Superior temporal gyrus (tissue), 1 donor: ENCODE measurements at regions not wholly inside any gene's neighbourhood (a gene's known extent, or its start where the extent isn't known, plus 50 kb on each side); places are given as distances from the start of the nearest gene placed in this dataset.
"Not testable (repeated sequence)": the region's sequence is repeated elsewhere in the genome, so short reads cannot be mapped to it uniquely, and the experiment has no call there.

Experiments used
- DNase-seq: peaks from one replicate; pipeline ENCODE4 v3.0.0-alpha.2; 2016; ENCODE audit errors: extremely low spot score

DNA sequence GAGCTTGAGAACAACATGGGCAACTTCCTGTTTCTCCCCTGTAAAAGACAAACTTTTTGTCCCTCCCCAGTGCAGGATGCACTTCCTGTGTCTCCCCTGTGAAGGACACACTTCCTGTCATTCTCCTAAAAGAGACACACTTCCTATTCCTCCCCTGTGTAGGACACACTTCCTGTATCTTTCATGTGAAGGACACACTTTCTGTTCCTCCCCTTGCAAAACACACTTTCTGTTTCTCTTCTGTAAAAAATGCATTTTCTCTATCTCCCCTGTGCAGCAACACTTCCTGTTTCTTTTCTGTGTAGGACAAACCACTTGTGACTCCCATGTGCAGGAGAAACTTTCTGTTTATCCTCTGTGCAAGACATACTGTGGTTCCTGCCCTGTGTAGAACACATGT is 488.6 kb upstream of the USP9Y start:
- no peak for DNase-seq

DNA sequence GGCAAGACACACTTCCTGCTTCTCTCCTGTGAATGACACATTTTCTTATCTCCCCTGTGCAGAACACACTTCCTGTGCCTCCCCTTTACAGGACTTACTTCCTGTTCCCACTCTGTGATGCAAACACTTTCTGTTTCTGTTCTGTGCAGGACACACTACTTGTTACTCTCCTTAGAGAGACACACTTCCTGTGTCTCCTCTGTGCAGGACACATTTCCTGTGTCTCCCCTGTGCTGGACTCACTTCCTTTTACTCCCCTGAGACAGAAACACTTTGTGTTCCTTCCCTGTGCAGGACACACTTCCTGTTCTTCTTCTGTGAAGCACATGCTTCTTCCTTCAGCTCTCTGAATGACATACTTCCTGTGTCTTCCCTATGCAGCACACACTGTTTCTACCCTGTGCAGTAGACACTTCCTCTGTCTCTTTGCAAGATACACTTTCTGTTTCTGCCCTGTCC is 485.4 kb upstream of the USP9Y start:
- DNase-seq, result no peak

DNA sequence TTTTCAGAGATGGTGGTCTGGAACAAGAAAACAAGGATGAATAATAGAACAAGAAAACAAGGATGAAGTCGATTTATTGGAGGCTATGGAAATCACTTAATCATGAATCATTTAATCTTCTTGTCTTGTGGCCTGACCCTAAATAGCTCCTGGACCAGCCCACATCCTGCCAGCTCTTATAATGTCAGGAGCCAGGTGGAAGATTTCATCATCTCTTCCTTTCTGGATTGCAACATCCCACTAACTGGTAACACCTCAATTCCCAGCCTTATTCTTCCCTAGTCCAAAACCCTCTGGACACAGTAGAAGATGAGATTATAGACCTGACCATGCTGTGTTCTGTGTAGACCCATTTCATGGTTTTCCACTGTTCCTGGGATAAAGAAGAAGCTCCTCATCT is 470.1 kb upstream of the USP9Y start:
- no peak for DNase-seq

DNA sequence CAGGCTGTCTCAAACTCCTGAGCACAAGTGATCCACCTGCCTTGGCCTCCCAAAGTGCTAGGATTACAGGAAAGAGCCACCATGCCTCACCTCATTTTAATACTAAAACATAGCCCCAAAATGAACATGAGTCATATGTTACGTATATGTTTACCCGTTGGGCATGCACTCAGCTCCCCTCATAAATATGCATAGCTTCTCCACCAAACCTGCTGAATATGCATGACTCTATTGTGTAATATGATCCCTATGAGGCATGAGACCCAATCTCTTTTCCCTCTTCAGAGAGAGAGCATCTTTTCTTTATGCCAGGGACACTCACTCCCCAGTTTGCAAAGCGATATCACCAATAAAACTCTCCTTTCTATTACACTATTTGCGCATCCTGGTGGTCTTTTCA is 464.6 kb upstream of the USP9Y start:
- no peak for DNase-seq

DNA sequence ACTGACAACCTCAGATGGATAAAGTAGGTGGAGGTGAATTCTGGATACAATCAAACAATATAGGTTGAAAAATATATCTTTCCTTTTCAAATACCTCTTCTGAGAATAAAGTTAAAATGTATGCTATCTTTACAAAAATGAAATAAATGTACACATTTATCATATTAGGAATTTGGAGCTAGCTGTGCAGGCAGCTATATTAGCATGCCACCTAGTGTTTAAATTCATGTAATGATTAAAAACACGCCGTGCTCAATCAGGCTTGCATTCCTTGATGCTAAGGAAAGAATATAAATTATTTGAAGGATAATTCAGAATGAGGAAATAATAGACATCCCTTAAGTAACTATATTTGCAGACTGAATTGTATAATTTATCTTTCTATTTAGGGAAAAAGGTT is 460.7 kb upstream of the USP9Y start:
- DNase-seq, result peak; percentile 9

DNA sequence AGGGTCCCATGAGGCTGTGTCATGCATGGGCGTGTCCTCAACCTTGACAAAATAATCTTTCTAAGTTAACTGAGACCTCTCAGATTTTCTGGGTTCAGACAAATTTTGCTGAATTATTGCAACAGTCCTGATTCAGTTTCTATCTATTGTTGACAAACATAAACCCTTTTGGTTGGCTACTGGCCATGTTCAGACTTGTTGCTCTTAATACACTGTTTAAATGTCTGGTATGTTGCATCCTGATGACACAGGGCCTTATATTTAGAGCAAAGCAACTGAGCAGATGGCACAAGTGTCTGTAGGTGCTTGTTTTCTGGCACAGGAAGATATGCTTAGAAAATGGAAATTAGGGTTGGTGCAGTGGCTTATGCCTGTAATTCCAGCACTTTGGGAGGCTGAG is 456.9 kb upstream of the USP9Y start:
- no peak for DNase-seq

DNA sequence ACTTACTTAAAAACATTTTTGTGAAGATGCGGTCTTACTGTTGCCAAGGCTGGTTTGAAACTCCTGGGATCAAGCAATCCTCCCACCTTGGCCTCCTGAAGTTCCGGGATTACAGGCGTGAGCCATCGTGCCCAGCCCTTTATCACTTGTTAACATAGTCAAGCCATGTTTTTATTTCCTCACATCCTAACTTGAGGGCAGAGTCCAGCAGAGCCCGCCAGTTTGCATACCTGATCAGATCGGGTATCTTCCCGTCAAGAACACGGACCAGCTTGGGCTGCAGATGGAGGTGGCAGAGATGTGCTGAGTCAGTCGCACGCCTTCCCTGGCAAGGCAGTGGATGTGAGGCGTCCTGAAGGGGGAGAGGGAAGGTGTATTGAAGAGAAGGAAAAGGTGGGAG is 447.3 kb upstream of the USP9Y start:
- no peak for DNase-seq

- DNase-seq, result no peak
Observed at GRCh38 chrY:12271162-12271561, 429.9 kb upstream of the USP9Y start.

DNA sequence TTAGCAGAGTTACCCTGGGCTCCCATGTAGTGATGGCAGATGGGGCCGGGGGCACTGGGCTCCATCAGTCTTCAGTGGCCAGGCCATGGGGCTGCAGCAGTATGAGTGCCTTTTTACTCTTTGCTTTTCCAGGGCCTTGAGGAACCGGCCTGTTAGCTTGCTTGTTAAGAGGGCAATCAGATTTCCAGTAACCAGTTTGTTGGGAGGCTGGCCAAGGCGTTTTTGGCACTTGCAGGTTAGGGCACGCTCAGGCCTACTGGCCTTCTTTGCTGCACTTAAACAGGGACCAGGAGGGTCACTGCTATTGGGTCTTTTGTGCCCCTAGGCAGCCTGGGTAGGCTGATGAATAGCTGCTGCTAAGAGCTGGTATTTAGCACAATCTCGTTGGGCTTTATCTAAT is 415.4 kb upstream of the USP9Y start:
- no peak for DNase-seq

DNA sequence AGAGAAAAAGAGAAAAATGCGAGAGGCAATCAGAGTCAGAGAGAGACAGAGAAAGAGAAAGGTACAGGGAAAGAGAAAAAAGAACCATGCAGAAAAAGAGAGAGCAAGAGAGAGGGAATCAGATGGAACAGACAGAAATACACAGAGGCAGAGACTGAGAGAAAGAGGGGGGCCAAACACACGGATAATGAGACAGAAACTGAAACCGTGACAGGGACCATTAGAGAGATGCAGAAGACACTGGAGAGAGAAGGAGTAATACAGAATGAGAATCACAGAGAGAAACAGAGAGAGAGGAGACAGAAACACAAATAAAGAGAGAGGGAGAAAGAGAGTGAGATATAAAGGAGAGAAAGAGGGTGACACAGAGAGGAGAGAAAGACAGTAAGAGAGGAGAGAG is 412.1 kb upstream of the USP9Y start:
- DNase-seq, result no peak

GRCh38 chrY:12289415-12289814 is 411.6 kb upstream of the USP9Y start:
- DNase-seq, result no peak

- no peak for DNase-seq
Observed at GRCh38 chrY:12292542-12292941, 408.5 kb upstream of the USP9Y start.

- DNase-seq, result no peak
Observed at GRCh38 chrY:12296460-12296859, 404.6 kb upstream of the USP9Y start.

- DNase-seq, result not testable (repeated sequence)
Observed at GRCh38 chrY:12299796-12300195, 401.2 kb upstream of the USP9Y start.

DNA sequence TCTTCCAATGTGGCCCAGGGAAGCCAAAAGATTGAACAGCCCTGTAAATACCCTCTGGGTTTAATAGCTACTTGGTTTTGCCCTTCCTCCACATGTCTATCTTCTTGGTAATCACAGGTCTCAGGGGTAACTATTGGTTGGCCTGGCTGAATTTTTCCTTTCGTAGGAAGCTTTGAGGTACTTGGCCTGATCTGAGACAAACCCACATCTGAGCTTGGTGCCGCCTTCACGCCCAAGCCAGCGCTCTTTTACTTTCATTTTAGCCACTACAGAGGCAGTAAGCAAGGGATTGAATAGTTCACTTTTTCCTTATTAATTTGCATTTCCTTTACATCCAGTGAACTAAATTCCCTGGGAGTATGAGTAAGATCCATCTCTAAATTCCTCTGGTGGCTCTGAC is 397.6 kb upstream of the USP9Y start:
- no peak for DNase-seq

- DNase-seq, result no peak
Observed at GRCh38 chrY:12305456-12305855, 395.6 kb upstream of the USP9Y start.

DNA sequence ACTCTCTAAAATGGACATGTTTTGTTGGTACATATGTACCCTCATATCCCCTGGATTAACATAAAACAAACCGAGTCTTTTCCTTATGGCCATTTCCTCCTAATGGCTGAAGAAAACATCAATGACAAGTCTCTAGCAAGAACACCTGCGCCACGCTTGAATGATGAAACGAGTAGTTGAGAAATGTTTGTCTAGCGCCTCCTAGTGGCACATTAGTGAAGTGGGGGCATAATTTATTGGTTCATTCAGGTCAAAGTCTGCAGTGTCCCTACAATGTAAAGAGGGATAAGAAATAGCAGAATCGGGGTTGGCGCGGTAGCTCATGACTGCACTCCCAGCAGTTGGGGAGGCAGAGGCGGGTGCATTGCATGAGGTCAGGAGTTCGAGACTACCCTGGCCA is 391.8 kb upstream of the USP9Y start:
- no peak for DNase-seq

DNA sequence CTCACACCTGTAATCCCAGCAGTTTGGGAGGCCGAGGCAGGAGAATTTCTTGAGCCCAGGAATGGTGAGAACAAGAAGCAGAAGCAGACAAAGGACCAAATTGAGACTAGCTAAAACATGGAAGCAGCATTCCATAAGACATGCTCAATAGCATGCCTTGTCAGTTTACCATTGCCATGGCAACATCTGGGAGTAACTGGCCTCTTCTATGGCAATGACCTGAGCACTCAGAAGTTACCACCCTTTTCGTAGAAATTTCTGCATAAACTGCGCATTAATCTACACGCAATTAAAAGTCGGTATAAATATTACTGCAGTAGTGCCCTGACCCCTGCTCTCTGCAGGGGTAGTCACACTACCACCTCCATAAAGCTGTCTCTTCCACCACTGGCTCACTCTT is 390.2 kb upstream of the USP9Y start:
- DNase-seq, result no peak

GRCh38 chrY:12327751-12328150 is 373.3 kb upstream of the USP9Y start:
- no peak for DNase-seq

GRCh38 chrY:12331917-12332316 is 369.1 kb upstream of the USP9Y start:
- not testable (repeated sequence) for DNase-seq

DNA sequence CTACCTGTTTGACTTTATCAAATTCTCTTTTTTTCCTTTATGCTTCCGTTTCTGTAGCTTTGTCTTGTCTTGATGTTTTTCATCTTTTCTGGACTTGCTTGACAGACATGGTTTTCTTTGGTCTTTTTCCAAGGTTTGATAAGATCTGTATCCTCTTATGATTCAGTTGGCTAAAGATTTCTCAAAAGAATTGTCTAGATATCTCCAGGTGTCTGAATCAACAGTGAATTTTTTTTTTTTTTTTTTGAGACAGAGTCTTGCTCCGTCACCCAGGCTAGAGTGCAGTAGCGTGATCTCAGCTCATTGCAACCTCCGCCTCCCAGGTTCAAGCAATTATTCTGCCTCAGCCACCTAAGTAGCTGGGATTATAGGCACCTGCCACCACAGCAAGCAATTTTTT is 357.8 kb upstream of the USP9Y start:
- DNase-seq, result no peak

GRCh38 chrY:12348181-12348580 is 352.9 kb upstream of the USP9Y start:
- no peak for DNase-seq

DNA sequence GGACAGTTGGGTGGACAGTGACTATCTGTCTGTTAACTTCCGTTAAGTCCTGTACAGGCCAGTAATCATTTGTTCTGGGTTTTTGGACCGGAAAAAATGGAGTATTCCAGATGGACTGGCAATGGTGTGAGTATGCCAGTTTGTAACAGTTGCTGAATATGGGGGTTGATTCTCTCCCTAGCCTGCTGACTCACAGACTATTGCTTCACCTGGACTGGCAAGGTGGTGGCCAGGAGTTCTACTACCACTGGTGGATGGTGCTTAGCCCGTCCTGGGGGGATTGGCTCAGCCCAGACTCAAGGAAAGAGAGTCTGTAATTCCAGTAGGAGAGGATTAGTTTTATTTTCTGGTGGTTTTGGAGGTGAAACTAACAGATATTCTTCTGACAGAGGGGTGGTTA is 343.8 kb upstream of the USP9Y start:
- DNase-seq, result no peak

DNA sequence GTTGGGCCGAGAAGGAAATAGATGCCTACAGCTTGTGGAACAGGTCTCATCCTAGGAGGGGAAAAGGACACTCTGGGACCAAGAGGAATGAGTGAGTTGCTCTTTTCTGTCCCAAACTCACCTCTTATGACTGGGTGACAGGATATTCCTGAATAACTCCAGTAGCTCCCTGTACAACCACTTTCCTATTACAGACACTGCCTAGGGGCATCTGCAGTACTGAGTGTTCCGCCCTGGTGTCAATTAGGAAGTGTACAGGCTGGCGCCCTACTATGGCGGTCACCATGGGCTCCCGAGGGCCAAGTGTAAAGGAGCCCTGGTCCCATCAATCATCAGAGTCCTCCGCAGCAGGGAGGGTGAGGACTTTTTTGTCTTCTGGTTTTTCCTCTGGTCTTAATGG is 343.4 kb upstream of the USP9Y start:
- no peak for DNase-seq

DNA sequence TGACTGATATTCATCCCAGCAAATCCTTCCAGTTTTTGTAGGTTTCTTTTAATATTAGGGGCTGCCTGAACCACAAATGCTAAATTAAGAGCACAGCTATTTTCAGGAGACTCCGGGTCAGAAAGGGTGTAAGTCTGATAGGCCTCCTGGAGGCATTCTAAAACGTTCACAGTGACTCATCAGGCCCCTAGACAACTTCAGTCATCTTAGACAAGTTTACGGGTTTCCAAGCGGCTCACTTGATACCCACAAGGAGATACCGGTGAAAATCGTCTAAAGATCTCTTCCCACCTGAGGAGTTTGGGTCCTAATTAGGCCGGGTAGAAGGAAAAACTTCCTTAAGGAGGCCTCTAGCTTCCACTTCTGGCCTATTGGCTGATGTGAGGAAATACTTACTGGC is 342.7 kb upstream of the USP9Y start:
- no peak for DNase-seq
